ENCODE measurements at regions not wholly inside any gene's neighbourhood (a gene's known extent, or its start where the extent isn't known, plus 50 kb on each side); places are given as distances from the start of the nearest gene placed in this dataset.
"Not testable (repeated sequence)": the region's sequence is repeated elsewhere in the genome, so short reads cannot be mapped to it uniquely, and the experiment has no call there.

GRCh38 chr11:19628018-19628417, 84.6 kb upstream of the NAV2 start:
- DNase-seq (ENCODE audit: extremely low read depth, low read depth), result no peak

GRCh38 chr11:19627566-19627965, 85.1 kb upstream of the NAV2 start:
- no peak for DNase-seq (ENCODE audit: extremely low read depth, low read depth)

- no peak for DNase-seq (ENCODE audit: extremely low read depth, low read depth)
These were observed 87.2 kb upstream of the NAV2 start for GRCh38 chr11:19625438-19625837.

GRCh38 chr11:19617696-19618523, 94.7 kb upstream of the NAV2 start:
- DNase-seq (ENCODE audit: extremely low read depth, low read depth), result no peak

- no peak for DNase-seq (ENCODE audit: extremely low read depth, low read depth)
These were observed 97.1 kb upstream of the NAV2 start for GRCh38 chr11:19615341-19616183.

- no peak for DNase-seq (ENCODE audit: extremely low read depth, low read depth)
These were observed 98.2 kb upstream of the NAV2 start for GRCh38 chr11:19614370-19614940.

- not testable (repeated sequence) for DNase-seq (ENCODE audit: extremely low read depth, low read depth)
These were observed 100.6 kb upstream of the NAV2 start for GRCh38 chr11:19612025-19612424.

- DNase-seq (ENCODE audit: extremely low read depth, low read depth), result no peak
These were observed 104.8 kb upstream of the NAV2 start for GRCh38 chr11:19607656-19608360.

- no peak for DNase-seq (ENCODE audit: extremely low read depth, low read depth)
These were observed 105.6 kb upstream of the NAV2 start for GRCh38 chr11:19606856-19607655.

- no peak for DNase-seq (ENCODE audit: extremely low read depth, low read depth)
These were observed 106.9 kb upstream of the NAV2 start for GRCh38 chr11:19605520-19606371.

- DNase-seq (ENCODE audit: extremely low read depth, low read depth), result no peak
These were observed 107.8 kb upstream of the NAV2 start for GRCh38 chr11:19604679-19605375.

- no peak for DNase-seq (ENCODE audit: extremely low read depth, low read depth)
These were observed 108.9 kb upstream of the NAV2 start for GRCh38 chr11:19603771-19604170.

- DNase-seq (ENCODE audit: extremely low read depth, low read depth), result no peak
These were observed 109.7 kb upstream of the NAV2 start for GRCh38 chr11:19602891-19603290.

GRCh38 chr11:19602406-19602805, 110.2 kb upstream of the NAV2 start:
- no peak for DNase-seq (ENCODE audit: extremely low read depth, low read depth)

GRCh38 chr11:19601235-19601634, 111.4 kb upstream of the NAV2 start:
- DNase-seq (ENCODE audit: extremely low read depth, low read depth), result no peak

GRCh38 chr11:19599681-19600080, 113.0 kb upstream of the NAV2 start:
- DNase-seq (ENCODE audit: extremely low read depth, low read depth), result no peak

- no peak for DNase-seq (ENCODE audit: extremely low read depth, low read depth)
These were observed 113.7 kb upstream of the NAV2 start for GRCh38 chr11:19598876-19599486.

GRCh38 chr11:19598456-19598855, 114.2 kb upstream of the NAV2 start:
- no peak for DNase-seq (ENCODE audit: extremely low read depth, low read depth)

Measured in NCI-H460 (cell line).